Smooth muscle cell (in vitro differentiated cells): ENCODE measurements at regions not wholly inside any gene's neighbourhood (a gene's known extent, or its start where the extent isn't known, plus 50 kb on each side); places are given as distances from the start of the nearest gene placed in this dataset.

Experiments
- DNase-seq: peaks from one replicate; lab custom pipeline; 2025; ENCODE audit not compliant: unreplicated experiment; lab: John Stamatoyannopoulos, UW
- H2AFZ ChIP-seq: fragments of 200-600 bp; sonication (generic); 2 replicates; pipeline ENCODE4 v1.6.0; 2016; ENCODE audit warnings: antibody characterized with exemption, low read depth, mild to moderate bottlenecking
- H3F3A ChIP-seq: fragments of 200-600 bp; sonication (generic); 2 replicates; pipeline ENCODE4 v1.6.0; 2017; ENCODE audit warnings: antibody characterized with exemption, low read depth
- H3K27ac ChIP-seq: fragments of 200-600 bp; sonication (generic); 2 replicates; pipeline ENCODE4 v1.5.1; 2016; ENCODE audit warnings: low read depth, mild to moderate bottlenecking
- H3K27me3 ChIP-seq: fragments of 200-600 bp; sonication (generic); 2 replicates; pipeline ENCODE4 v1.6.1; 2016; ENCODE audit warnings: low read depth, mild to moderate bottlenecking
- H3K36me3 ChIP-seq: fragments of 200-600 bp; sonication (generic); 2 replicates; pipeline ENCODE4 v1.5.1; 2016; ENCODE audit warnings: low read depth
- H3K4me1 ChIP-seq: fragments of 200-600 bp; sonication (generic); 2 replicates; pipeline ENCODE4 v1.5.1; 2016; ENCODE audit warnings: low read depth
- H3K4me2 ChIP-seq: fragments of 200-600 bp; sonication (generic); 2 replicates; pipeline ENCODE4 v1.6.0; 2016; ENCODE audit warnings: mild to moderate bottlenecking
- H3K4me3 ChIP-seq: fragments of 200-600 bp; sonication (generic); 2 replicates; pipeline ENCODE4 v1.5.1; 2016; ENCODE audit warnings: mild to moderate bottlenecking
- H3K79me2 ChIP-seq: fragments of 200-600 bp; sonication (generic); 2 replicates; pipeline ENCODE4 v1.6.0; 2016; ENCODE audit warnings: low read depth, mild to moderate bottlenecking
- H3K9ac ChIP-seq: fragments of 200-600 bp; sonication (generic); 2 replicates; pipeline ENCODE4 v1.6.0; 2016; ENCODE audit warnings: low read depth
- H3K9me3 ChIP-seq: fragments of 200-600 bp; sonication (generic); replicated peaks from 2 replicates; pipeline ENCODE4 v1.5.1; 2016; ENCODE audit warnings: low read depth
- H4K20me1 ChIP-seq: fragments of 200-600 bp; sonication (generic); 2 replicates; pipeline ENCODE4 v1.6.0; 2016; ENCODE audit warnings: low read depth
- CTCF ChIP-seq: fragments of 200-600 bp; sonication (generic); IDR thresholded peaks from 2 replicates; pipeline ENCODE4 v1.5.1; 2017; ENCODE audit warnings: borderline replicate concordance, mild to moderate bottlenecking, antibody characterized with exemption; ENCODE audit not compliant: insufficient read depth, poor library complexity, severe bottlenecking
- WGBS: methylation state at CpG from one replicate; pipeline ENCODE4 v1.1.7; 2016; ENCODE audit warnings: low lambda C conversion rate; 5-methylcytosine and 5-hydroxymethylcytosine counted together

- no peaks in the 10 kb centered on the region for H3F3A ChIP-seq
- no peaks in the 10 kb centered on the region for H4K20me1 ChIP-seq
- no peaks in the 10 kb centered on the region for H3K36me3 ChIP-seq
- H3K9ac ChIP-seq: no peak overlapping the region
- no peak overlapping the region for H3K4me2 ChIP-seq
- TF ChIP-seq CTCF: no peak
- no peak overlapping the region for H3K27ac ChIP-seq
- DNase-seq: no peak
- no peaks in the 10 kb centered on the region for H3K4me1 ChIP-seq
- 84% methylated on average over 9 of the region's 9 CpGs for WGBS
- no peaks in the 10 kb centered on the region for H3K9me3 ChIP-seq
- no peak overlapping the region for H2AFZ ChIP-seq
- H3K4me3 ChIP-seq: no peak overlapping the region
- H3K27me3 ChIP-seq: peaks cover 14% of the 10 kb centered on the region
- H3K79me2 ChIP-seq: no peaks in the 10 kb centered on the region
These were observed 51.1 kb upstream of the ISX start for GRCh38 chr22:35014812-35015211.
